ENCODE measurements at regions not wholly inside any gene's neighbourhood (a gene's known extent, or its start where the extent isn't known, plus 50 kb on each side); places are given as distances from the start of the nearest gene placed in this dataset.

GRCh38 chr3:18282507-18282906 lies 142.6 kb downstream of the SATB1 start:
- H3K27me3 Mint-ChIP-seq, result no peaks in the 10 kb centered on the region
- H3K4me3 Mint-ChIP-seq, result no peak overlapping the region
- no peak overlapping the region for H3K27ac Mint-ChIP-seq
- DNase-seq (ENCODE audit: extremely low spot score, unreplicated experiment), result no peak
- TF ChIP-seq CTCF (conservative IDR thresholded peaks at IDR 0.05), result no peak
- no peaks in the 10 kb centered on the region for H3K4me1 Mint-ChIP-seq (ENCODE audit: unreplicated experiment)
- H3K36me3 Mint-ChIP-seq, result peaks cover 5% of the 10 kb centered on the region
- H3K9me3 Mint-ChIP-seq, result peaks cover 8% of the 10 kb centered on the region

GRCh38 chr3:18279226-18279737 lies 145.9 kb downstream of the SATB1 start:
- TF ChIP-seq CTCF (conservative IDR thresholded peaks at IDR 0.05), result no peak
- no peaks in the 10 kb centered on the region for H3K4me1 Mint-ChIP-seq (ENCODE audit: unreplicated experiment)
- peaks cover 8% of the 10 kb centered on the region for H3K9me3 Mint-ChIP-seq
- H3K27me3 Mint-ChIP-seq, result no peaks in the 10 kb centered on the region
- no peak overlapping the region for H3K27ac Mint-ChIP-seq
- H3K4me3 Mint-ChIP-seq, result no peak overlapping the region
- peaks cover 5% of the 10 kb centered on the region for H3K36me3 Mint-ChIP-seq
- no peak for DNase-seq (ENCODE audit: extremely low spot score, unreplicated experiment)

DNA sequence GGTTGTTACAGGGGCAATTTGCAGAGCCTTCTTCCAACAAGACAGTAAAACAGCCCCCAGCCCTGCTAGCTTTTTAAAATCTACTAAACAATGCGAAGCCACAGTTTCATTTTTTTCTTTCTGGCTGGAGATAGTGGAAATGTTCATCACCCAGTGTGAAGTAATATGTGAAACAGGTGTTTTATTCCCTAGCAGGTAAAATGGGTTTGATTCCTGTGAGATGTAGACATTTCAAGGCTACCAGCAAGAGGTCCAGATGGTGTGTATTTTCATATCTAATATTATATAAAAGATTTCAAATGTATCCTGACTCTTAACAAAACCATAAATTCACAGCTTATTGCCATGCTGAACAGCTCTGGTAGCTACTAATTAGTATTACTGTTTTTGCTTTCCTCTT lies 160.3 kb downstream of the SATB1 start:
- no peaks in the 10 kb centered on the region for H3K9me3 Mint-ChIP-seq
- H3K4me3 Mint-ChIP-seq, result no peak overlapping the region
- no peaks in the 10 kb centered on the region for H3K36me3 Mint-ChIP-seq
- DNase-seq (ENCODE audit: extremely low spot score, unreplicated experiment), result no peak
- TF ChIP-seq CTCF (conservative IDR thresholded peaks at IDR 0.05), result no peak
- H3K27me3 Mint-ChIP-seq, result no peaks in the 10 kb centered on the region
- H3K27ac Mint-ChIP-seq, result no peak overlapping the region
- H3K4me1 Mint-ChIP-seq (ENCODE audit: unreplicated experiment), result no peaks in the 10 kb centered on the region

GRCh38 chr3:18264361-18264760 lies 160.8 kb downstream of the SATB1 start:
- no peak for DNase-seq (ENCODE audit: extremely low spot score, unreplicated experiment)
- no peaks in the 10 kb centered on the region for H3K9me3 Mint-ChIP-seq
- TF ChIP-seq CTCF (conservative IDR thresholded peaks at IDR 0.05), result no peak
- H3K4me3 Mint-ChIP-seq, result no peak overlapping the region
- no peaks in the 10 kb centered on the region for H3K4me1 Mint-ChIP-seq (ENCODE audit: unreplicated experiment)
- H3K36me3 Mint-ChIP-seq, result no peaks in the 10 kb centered on the region
- no peaks in the 10 kb centered on the region for H3K27me3 Mint-ChIP-seq
- no peak overlapping the region for H3K27ac Mint-ChIP-seq

DNA sequence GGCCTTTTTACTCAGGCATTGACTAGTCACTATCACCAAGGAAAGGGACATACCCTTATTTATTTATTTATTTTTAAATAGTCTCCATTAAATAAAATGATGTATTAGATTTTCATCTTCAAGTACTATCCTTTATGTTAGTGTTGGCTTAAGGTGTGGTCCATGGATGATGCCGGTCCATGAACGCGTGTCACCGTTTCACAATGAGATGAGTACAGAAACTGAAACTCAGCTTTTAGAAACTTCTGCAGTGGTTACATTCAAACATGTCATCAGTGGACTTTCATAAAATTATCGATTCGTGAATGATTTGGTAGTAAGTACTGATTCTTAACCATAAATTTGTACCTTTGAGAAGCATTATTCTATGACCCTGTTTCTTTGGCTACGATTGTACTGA lies 166.6 kb downstream of the SATB1 start:
- Mint-ChIP-seq H3K27ac (no peak overlapping the region), H3K4me1 (ENCODE audit: unreplicated experiment) (no peaks in the 10 kb centered on the region)

More for the DNA sequence above, 166.6 kb downstream of the SATB1 start:
- DNase-seq (ENCODE audit: extremely low spot score, unreplicated experiment), result no peak
- no peaks in the 10 kb centered on the region for H3K9me3 Mint-ChIP-seq
- no peaks in the 10 kb centered on the region for H3K36me3 Mint-ChIP-seq
- TF ChIP-seq CTCF (conservative IDR thresholded peaks at IDR 0.05), result no peak
- no peaks in the 10 kb centered on the region for H3K27me3 Mint-ChIP-seq
- H3K4me3 Mint-ChIP-seq, result no peak overlapping the region
